GM12864 (cell line): ENCODE measurements at regions not wholly inside any gene's neighbourhood (a gene's known extent, or its start where the extent isn't known, plus 50 kb on each side); places are given as distances from the start of the nearest gene placed in this dataset.

Experiments used
- DNase-seq: peaks from one replicate; pipeline ENCODE4 v3.0.0-alpha.2; 2011; ENCODE audit warnings: low read depth
- H3K4me3 ChIP-seq: 2 replicates; pipeline ENCODE4 v1.5.1; 2011; ENCODE audit warnings: mild to moderate bottlenecking, low read depth, low read length, control low read depth
- TF ChIP-seq, protein P1 (sequence below): IDR thresholded peaks from 2 replicates; pipeline ENCODE4 v1.5.1; 2011; ENCODE audit warnings: low read depth, mild to moderate bottlenecking, moderate library complexity, low read length, control low read depth, inconsistent platforms; ENCODE audit errors: missing control alignments

DNA sequence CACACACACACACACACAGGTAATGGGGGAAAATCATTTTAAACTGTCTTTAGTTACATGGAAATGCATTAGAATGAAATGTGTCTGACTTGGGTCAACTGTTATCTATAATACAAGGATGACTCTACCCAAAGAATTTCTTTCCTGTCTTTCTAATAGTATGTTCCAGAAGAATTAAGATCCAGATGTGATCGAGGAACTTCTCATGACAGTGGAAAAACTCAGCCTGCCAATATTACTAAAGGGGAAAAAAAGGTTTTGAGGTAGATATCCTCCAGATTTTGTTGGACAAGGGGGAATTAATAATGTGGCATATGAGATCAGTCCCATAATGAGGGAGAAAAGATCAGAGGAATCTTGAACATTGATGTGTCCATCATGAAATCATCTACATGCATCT is 190.6 kb upstream of the MAP3K1 start:
- H3K4me3 ChIP-seq = no peak overlapping the region
- DNase-seq = no peak
- TF ChIP-seq, protein P1, sequence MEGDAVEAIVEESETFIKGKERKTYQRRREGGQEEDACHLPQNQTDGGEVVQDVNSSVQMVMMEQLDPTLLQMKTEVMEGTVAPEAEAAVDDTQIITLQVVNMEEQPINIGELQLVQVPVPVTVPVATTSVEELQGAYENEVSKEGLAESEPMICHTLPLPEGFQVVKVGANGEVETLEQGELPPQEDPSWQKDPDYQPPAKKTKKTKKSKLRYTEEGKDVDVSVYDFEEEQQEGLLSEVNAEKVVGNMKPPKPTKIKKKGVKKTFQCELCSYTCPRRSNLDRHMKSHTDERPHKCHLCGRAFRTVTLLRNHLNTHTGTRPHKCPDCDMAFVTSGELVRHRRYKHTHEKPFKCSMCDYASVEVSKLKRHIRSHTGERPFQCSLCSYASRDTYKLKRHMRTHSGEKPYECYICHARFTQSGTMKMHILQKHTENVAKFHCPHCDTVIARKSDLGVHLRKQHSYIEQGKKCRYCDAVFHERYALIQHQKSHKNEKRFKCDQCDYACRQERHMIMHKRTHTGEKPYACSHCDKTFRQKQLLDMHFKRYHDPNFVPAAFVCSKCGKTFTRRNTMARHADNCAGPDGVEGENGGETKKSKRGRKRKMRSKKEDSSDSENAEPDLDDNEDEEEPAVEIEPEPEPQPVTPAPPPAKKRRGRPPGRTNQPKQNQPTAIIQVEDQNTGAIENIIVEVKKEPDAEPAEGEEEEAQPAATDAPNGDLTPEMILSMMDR = no peak

DNA sequence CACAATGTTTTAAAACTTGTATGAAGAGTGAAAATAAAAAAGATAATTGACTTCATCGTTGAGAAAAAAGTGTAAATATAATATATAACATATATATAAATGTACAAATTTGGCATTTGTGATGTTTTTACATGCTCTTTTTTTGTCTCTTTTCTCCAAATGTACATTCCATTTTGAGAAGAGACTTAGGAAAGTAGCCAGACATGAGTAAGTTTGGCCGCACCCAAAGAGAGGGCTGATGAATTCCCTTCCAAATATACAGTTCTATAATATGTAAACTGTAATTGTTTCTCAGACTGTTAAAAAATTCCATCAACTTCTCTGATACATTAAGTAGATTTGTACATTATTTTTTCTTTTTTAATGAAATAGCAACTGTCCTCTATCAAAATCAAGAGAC is 193.2 kb upstream of the MAP3K1 start:
- DNase-seq = no peak
- no peak overlapping the region for H3K4me3 ChIP-seq
- TF ChIP-seq, protein P1 = no peak

DNA sequence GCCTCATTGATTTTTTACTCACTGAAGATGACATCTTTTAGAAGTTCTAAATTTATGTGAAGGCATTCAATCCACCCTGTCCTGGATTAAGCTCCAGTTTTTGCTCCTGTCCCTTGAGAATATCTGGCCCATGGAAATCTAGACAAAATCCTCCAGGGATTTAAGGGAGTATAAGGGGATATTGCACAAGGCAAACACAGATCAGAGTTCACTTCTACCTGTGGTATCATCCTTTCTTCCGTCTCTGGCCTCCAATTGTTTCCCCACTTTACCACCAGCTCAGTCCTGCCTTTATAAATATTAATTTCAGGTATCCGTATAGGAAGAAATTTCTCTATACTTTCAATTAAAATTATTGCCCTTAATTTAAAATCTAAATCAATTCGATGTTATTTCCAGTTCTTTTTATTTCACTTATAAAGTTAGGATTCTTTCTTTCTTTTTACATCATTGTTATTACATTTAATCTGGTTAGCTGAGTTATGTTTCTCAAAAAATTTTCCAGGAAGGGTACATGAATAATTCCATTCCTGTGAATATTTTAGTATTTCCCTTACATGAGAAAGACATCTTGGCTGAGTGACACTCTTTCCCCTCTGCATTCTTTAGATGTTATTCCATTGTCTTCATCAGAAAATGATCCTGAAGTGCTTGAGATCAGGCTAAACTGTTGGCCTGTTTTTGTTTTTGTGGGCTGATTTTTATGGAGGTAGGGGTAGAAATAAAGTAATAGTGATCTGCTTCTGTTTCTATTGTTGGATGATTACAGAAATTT is 194.3 kb upstream of the MAP3K1 start:
- TF ChIP-seq, protein P1 = no peak
- DNase-seq = no peak
- H3K4me3 ChIP-seq = no peak overlapping the region

DNA sequence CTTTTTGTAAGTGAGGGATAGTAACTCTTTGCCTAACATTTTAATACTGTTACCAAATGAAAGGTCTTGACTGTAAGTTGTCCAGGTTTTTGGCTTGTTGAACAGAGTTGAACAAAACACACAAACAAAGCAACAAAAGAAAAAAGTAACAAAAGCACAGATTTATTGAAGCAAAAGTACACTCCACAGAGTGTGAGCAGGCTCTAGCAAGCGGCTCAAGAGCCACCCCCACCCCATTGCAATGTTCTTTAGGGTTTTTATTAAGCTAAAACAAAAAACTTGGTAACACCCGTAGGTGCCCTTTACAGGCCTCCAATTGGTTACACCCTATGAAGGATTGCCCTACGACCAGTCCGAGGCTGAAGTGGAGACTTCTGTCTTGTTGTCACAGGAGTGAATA is 197.4 kb upstream of the MAP3K1 start:
- H3K4me3 ChIP-seq = no peak overlapping the region
- DNase-seq = no peak
- TF ChIP-seq, protein P1 = no peak

DNA sequence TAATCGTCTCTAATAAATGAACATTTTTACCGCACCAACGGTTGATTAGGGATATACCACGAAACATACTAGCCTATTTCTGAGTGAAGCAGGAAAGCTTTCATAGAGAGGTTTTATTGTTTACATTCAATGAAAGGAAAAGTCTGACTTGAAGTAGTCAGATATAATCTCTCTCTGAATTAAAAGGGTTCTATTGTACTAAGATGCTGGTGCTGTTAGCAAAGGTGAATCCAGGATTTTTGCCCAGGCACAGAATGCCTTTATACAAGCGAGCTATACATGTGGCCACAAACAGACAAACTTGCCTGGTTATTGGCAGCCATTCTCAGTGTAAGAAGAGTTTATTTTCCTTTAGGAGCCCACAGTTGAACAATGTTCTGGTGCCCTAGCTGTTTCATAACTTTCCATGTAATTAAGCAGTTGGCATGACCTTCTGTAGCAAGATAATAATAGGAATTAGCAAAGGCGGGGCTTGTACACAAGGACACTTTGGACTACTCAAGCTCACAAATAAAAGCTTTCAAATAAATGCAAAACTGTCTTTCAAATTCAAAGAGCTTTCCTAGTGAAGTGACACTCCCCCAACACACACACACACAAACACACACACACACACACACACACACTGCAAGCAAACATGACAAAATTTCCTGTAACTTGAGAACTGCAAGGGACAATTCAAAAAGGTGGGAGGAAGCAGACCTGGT is 198.7 kb upstream of the MAP3K1 start:
- TF ChIP-seq, protein P1 = no peak
- H3K4me3 ChIP-seq = no peak overlapping the region
- DNase-seq = no peak

DNA sequence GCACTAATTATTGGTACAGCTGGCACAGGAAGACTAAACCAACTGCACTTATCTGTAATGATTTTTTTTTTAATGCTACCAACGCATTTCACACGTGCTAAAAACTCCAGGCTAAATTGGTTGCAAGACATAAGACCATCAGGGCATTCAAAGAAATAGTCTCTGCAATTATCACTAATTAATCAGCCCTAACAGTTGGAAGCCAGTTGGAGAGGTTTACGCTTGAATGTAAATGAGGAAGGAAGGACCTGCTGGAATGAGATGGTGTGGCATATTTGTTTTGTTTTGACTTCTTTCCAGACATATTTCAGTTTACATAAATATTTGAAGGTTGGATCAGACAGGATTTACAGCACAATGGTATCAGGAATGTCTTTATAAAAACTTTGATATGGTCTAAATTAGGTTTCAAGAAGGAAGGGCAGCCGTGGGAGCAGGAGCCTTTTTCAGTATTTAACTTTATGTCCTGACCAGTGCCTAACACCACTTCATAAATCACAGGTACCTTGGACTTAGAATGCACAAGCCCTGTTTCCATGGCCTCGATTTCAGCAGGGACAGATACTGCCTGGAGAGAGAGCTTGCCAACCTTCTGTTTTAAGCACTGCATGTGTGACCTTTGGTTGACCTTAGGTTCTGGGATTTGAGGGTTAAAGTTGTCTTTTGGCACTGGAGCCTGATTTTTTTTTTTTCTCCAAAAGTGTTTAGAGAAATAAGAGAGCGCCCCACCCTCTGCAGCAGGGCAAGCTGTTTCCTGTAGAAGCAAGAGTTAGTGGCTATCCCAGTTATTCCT is 199.8 kb upstream of the MAP3K1 start:
- DNase-seq = no peak
- TF ChIP-seq, protein P1 = no peak
- no peak overlapping the region for H3K4me3 ChIP-seq
